Keratinocyte (primary cell): ENCODE measurements at regions not wholly inside any gene's neighbourhood (a gene's known extent, or its start where the extent isn't known, plus 50 kb on each side); places are given as distances from the start of the nearest gene placed in this dataset.

Experiments used
- CTCF ChIP-seq, 3 experiments: IDR thresholded peaks in 1 of 3; conservative IDR thresholded peaks in 1 of 3; optimal IDR thresholded peaks in 1 of 3; 2 replicates in 2 of 3; 3 replicates in 1 of 3; pipeline versions ENCODE3 to v1.5.1; 2011; ENCODE audit warnings: low read length in 3 of 3, mild to moderate bottlenecking in 3 of 3, moderate library complexity in 2 of 3, control low read depth in 1 of 3, inconsistent platforms in 1 of 3; ENCODE audit not compliant: insufficient read depth in 2 of 3; ENCODE audit errors: extremely low read depth in 1 of 3
- EZH2 ChIP-seq: IDR thresholded peaks from one replicate; pipeline ENCODE4 v1.6.1; 2012; ENCODE audit warnings: inconsistent platforms, mild to moderate bottlenecking, low read length, moderate library complexity

DNA sequence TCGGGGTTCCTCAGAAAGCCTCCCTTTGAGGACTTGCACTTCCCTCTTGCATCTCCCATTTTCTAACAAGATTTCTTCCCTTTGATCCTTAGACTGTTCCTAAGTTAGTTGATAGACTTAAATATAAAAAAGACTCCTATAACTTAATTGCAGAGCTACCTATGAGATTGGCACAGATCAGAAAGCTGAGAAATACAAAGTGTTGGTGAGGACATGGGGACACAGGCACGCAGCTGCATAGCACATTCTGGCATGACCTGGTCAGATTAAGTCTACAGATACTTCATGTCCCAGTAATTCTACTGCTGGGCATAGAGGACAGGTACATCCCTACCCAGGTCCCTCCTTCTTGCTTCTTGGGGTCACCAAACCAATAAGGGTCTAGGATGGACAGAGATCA is 141.7 kb upstream of the LHX5 start:
- no peak for TF ChIP-seq CTCF (optimal IDR thresholded peaks at IDR 0.05 in 1 of 3, IDR thresholded peaks at IDR 0.05 in 1 of 3, conservative IDR thresholded peaks at IDR 0.05 in 1 of 3; ENCODE audit: extremely low read depth in 1 of 3, insufficient read depth in 2 of 3, low read length in 3 of 3)
- TF ChIP-seq EZH2, result no peak
